HL-60 (cell line): ENCODE measurements at regions not wholly inside any gene's neighbourhood (a gene's known extent, or its start where the extent isn't known, plus 50 kb on each side); places are given as distances from the start of the nearest gene placed in this dataset.
"Not testable (repeated sequence)": the region's sequence is repeated elsewhere in the genome, so short reads cannot be mapped to it uniquely, and the experiment has no call there.

Experiments
- DNase-seq, 2 experiments: peaks; one replicate each; pipeline ENCODE4 v3.0.0-alpha.2; 2010 to 2020; ENCODE audit warnings: low read depth in 1 of 2, low spot score in 1 of 2
- H3K27ac ChIP-seq: fragments of 250-450 bp; sonication (Bioruptor Pico); replicated peaks from 2 replicates; pipeline ENCODE4 v1.5.1; 2020; ENCODE audit warnings: mild to moderate bottlenecking, moderate library complexity
- H3K27me3 ChIP-seq: fragments of 250-450 bp; sonication (Bioruptor Pico); 2 replicates; pipeline ENCODE4 v1.5.1; 2021; ENCODE audit warnings: mild to moderate bottlenecking, moderate library complexity; ENCODE audit not compliant: insufficient read depth, poor library complexity, severe bottlenecking
- H3K4me3 ChIP-seq: replicated peaks from 2 replicates; pipeline ENCODE4 v1.5.1; 2011; ENCODE audit warnings: mild to moderate bottlenecking, control low read depth, low read length; ENCODE audit not compliant: insufficient read depth
- GABPA ChIP-seq: IDR thresholded peaks from 2 replicates; pipeline ENCODE4 v1.6.1; 2012; ENCODE audit warnings: low read depth
- POLR2AphosphoS5 ChIP-seq: IDR thresholded peaks from 2 replicates; pipeline ENCODE4 v1.6.1; 2012; ENCODE audit warnings: low read depth
- SPI1 ChIP-seq: IDR thresholded peaks from 2 replicates; pipeline ENCODE4 v1.6.1; 2012; ENCODE audit warnings: low read depth, mild to moderate bottlenecking, borderline replicate concordance
- TF ChIP-seq, protein P1 (sequence below): IDR thresholded peaks from 2 replicates; pipeline ENCODE4 v1.6.1; 2012; ENCODE audit warnings: low read depth; ENCODE audit not compliant: insufficient replicate concordance
- TF ChIP-seq, protein P2 (sequence below): IDR thresholded peaks from one replicate; pipeline ENCODE4 v1.5.1; 2011; ENCODE audit warnings: low read length, control low read depth, inconsistent platforms; ENCODE audit not compliant: insufficient read depth

DNA sequence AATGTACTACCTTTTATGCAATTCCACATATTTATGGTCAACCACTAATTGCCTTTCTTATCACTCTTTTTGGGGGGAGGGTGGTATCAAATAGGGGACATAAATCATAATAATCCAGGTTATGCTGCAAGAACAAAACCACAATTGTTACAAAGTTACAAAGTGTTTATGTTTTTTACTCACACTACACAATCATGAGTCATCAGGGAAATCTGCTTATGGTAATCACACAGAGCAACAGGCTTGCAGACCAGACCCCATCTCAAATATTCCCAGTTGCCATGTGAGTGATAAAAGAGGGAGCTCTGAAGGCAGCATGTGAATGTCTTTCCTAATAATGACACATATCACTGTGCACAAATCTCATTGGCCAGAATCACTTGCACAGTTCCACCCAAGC lies 304.7 kb upstream of the TMEFF2 start:
- no peak for DNase-seq
- no peak for TF ChIP-seq SPI1
- TF ChIP-seq POLR2AphosphoS5 = no peak
- TF ChIP-seq, protein P1, sequence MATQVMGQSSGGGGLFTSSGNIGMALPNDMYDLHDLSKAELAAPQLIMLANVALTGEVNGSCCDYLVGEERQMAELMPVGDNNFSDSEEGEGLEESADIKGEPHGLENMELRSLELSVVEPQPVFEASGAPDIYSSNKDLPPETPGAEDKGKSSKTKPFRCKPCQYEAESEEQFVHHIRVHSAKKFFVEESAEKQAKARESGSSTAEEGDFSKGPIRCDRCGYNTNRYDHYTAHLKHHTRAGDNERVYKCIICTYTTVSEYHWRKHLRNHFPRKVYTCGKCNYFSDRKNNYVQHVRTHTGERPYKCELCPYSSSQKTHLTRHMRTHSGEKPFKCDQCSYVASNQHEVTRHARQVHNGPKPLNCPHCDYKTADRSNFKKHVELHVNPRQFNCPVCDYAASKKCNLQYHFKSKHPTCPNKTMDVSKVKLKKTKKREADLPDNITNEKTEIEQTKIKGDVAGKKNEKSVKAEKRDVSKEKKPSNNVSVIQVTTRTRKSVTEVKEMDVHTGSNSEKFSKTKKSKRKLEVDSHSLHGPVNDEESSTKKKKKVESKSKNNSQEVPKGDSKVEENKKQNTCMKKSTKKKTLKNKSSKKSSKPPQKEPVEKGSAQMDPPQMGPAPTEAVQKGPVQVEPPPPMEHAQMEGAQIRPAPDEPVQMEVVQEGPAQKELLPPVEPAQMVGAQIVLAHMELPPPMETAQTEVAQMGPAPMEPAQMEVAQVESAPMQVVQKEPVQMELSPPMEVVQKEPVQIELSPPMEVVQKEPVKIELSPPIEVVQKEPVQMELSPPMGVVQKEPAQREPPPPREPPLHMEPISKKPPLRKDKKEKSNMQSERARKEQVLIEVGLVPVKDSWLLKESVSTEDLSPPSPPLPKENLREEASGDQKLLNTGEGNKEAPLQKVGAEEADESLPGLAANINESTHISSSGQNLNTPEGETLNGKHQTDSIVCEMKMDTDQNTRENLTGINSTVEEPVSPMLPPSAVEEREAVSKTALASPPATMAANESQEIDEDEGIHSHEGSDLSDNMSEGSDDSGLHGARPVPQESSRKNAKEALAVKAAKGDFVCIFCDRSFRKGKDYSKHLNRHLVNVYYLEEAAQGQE = no peak
- TF ChIP-seq GABPA = no peak
- TF ChIP-seq, protein P2, sequence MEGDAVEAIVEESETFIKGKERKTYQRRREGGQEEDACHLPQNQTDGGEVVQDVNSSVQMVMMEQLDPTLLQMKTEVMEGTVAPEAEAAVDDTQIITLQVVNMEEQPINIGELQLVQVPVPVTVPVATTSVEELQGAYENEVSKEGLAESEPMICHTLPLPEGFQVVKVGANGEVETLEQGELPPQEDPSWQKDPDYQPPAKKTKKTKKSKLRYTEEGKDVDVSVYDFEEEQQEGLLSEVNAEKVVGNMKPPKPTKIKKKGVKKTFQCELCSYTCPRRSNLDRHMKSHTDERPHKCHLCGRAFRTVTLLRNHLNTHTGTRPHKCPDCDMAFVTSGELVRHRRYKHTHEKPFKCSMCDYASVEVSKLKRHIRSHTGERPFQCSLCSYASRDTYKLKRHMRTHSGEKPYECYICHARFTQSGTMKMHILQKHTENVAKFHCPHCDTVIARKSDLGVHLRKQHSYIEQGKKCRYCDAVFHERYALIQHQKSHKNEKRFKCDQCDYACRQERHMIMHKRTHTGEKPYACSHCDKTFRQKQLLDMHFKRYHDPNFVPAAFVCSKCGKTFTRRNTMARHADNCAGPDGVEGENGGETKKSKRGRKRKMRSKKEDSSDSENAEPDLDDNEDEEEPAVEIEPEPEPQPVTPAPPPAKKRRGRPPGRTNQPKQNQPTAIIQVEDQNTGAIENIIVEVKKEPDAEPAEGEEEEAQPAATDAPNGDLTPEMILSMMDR = no peak
- H3K27ac ChIP-seq = no peak overlapping the region
- no peak overlapping the region for H3K4me3 ChIP-seq
- no peaks in the 10 kb centered on the region for H3K27me3 ChIP-seq

DNA sequence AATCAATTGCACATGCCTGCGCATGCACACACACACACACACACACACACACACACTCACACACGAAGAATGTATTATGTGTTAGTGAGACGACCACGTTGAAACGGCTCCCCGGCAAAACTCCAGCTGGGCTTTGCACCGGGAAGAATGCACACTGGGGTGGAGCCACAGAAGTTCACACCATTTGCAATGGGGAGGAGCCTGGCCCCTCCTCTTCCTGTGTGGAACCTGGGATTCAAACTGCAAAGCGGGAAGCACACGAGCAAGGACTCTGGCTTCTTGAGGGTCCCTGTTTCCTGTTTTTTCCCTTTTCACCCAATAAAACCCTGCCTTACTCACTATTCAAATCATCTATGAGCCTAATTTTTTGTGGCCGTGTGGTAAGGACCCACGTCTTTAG lies 304.0 kb upstream of the TMEFF2 start:
- DNase-seq = no peak
- TF ChIP-seq, protein P1 = no peak
- no peak for TF ChIP-seq POLR2AphosphoS5
- TF ChIP-seq, protein P2 = no peak
- TF ChIP-seq GABPA = no peak
- TF ChIP-seq SPI1 = no peak
- H3K27me3 ChIP-seq = no peaks in the 10 kb centered on the region
- no peak overlapping the region for H3K27ac ChIP-seq
- H3K4me3 ChIP-seq = no peak overlapping the region

DNA sequence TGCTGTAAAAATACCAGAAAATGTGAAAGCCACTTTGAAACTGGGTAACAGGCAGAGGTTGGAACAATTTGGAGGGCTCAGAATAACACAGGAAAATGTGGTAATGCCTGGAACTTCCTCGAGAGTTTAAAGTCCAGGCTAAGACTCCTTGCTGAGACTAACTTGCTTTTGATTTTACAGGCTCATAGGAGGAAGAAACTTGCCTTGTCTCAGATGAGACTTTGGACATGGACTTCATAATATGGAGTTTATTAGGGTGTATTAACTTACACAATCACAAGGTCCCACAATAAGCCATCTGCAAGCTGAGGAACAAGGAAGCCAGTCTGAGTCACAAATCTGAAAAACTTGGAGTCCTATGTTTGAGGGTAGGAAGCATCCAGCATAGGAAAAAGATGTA lies 293.4 kb upstream of the TMEFF2 start:
- not testable (repeated sequence) for H3K27ac ChIP-seq, H3K27me3 ChIP-seq, DNase-seq, H3K4me3 ChIP-seq

DNA sequence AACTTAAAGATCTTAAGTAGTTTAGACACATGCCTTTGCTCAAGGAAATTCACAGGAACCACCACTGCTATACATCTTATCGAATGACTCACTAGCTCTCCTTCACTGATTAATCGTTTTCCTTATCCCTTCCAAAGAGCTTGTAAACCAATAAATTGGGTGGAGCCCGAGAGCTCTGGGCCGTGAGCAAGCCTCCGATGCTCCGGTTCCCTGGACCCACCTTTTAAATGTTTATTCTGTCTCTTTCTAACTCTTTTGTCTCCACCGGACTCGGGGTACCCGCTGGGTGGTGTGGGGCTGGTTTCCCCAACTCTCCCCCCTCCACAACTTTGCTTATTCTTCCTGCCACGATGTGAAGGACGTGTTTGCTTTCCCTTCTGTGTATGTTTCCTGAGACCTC lies 292.9 kb upstream of the TMEFF2 start:
- no peak for DNase-seq
- Histone ChIP-seq H3K4me3 (no peak overlapping the region), H3K27me3 (no peaks in the 10 kb centered on the region), H3K27ac (no peak overlapping the region)
- TF ChIP-seq GABPA (no peak), POLR2AphosphoS5 (no peak), SPI1 (no peak)
- TF ChIP-seq, protein P2 = no peak
- TF ChIP-seq, protein P1 = no peak
